HS-5 (cell line): ENCODE measurements at regions not wholly inside any gene's neighbourhood (a gene's known extent, or its start where the extent isn't known, plus 50 kb on each side); places are given as distances from the start of the nearest gene placed in this dataset.
A peak's percentile ranks its signal among the peaks of the same experiment; 100 is the strongest.

Experiments
- DNase-seq: peaks from one replicate; pipeline ENCODE4 v3.0.0-alpha.2; 2012; ENCODE audit warnings: low read depth

DNA sequence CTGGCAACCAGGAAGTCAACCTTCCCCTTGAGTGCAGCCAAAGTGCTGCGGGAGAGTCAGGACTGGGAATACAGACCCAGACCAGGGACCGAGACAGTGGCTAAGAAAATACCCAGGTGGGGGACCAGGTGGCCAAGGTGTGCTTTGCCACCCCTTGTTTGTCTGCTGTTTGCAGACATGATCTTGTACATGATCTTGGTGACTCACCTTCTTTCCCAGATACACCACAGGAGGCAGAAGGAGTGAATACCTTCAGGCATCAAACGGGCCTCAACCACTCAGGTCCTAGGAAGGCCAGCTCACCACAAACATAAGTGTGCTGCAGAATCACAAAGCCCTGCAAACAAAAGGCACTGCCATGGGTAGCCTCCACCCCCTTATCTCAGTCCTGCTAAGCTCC is 62.0 kb downstream of the CNGA2 start:
- DNase-seq: no peak

DNA sequence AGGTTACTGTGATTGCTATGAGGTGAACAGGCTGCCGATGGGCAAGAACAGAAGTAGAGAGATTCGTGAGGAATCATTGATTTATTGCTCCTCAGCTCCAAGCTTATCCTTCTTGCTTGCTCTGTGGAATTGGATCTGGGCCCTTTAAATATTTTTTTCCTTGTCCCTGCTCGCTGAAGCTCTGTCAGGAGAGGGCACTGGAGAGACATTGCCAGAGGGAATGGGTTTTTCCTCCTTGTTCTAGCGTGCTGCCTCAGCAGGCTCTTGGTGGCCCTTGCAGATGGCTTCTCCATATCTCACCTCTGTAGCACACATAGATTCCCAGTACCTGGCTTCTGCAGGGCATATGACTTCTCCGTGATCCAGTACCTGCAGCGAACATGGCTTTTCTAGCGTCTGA is 67.4 kb downstream of the CNGA2 start:
- DNase-seq: no peak

DNA sequence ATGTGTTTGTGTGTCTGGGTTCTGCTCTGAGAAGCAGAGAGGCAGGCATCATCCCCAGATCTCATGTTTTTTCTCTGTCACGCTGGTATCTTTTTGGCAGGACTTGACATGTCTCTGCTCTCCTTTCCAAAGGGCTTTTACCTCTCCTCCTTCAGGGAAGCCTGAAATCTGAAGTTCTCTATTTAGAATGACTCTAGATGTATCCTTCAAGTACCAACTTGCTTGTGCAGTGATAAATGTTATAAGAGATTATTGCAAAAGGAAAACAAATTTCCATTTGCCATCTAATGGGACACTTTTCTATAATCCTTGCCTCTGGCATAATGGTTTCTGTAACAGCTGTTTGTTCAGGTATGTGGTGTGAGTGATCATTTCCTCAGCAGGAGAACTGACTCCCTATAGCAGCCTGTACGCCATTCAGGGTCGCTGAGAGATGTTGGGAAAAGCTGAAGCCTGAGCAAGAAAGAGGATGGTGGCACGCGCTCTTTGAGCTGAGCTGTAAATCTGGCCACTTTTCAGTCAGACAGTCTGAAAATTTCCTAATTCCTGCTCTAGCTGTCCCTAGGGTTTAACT is 72.5 kb downstream of the CNGA2 start:
- no peak for DNase-seq

DNA sequence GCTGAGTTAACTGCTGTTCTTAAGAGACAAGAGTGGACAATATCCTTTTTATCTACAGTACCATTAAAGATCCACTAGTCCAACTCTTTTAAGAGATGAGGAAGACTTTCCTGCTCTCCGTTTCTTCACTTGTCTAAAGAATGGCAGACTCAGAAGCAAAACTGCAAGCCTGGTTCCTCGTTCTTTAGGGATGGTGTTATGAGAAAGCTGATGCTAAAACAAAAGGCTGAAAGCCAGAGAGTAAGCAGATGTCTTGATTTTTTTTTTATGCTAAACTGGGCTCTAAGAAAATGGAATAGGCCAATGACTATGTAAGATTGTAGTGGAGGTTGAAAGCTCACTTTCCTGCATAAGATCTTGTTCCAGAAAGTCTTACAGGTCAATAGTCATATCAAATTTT is 78.1 kb downstream of the CNGA2 start:
- no peak for DNase-seq

DNA sequence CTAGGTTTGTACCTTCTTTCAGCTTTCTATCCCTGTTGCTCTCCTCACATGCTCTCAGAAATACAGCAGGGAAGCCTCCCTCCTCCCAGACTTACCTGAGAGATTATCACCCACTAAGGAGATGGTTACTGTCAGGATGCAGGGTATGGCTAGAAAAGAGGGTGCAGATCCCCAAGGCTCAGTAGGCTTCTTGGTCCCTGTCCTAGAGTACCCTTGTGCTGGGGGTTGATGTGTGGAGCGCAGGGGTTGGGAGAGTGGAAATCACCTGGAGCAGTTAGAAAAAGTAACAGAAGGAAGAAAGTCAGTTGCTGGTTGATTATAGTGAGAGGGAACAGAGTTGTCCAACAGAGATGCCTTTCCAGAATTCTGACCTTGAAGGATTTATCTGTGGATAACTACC is 80.2 kb downstream of the CNGA2 start:
- no peak for DNase-seq

DNA sequence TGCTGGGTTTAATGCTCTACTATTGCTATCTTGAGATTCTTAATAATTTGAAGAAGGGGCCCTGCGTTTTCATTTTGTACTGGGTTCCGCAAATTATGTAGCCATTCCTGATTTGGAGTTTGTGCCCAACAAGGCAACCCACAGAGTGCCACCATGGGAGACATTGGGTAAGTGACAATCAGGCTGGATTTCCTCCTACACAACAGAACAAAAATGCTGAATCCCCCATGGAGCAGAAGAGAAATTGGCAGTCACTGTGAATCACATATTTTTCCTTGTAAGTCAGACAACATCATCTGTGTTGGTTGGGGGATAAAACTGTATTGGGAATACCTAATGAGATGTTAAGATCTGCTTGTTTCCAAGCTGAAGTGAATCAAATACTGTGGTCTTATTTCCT is 80.9 kb downstream of the CNGA2 start:
- DNase-seq: no peak

DNA sequence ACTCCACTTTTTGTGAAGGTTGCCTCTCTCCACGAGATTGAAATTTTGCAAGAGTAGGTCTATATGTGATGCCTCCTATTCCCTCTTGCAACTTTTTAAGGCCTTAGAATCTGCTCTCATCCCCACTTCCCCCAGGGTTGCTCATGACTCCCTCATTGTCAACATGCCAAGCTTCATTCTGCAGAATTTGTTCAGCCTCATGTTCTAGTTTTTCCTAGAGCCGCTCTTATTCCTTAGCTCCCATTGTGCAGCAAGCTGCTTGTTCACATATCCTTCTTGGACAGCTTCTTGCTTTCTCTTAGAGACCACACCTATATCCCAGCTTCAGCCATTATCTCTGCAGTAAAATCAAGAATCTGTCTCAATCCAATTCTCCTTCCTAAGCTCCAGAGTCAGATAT is 82.4 kb downstream of the CNGA2 start:
- no peak for DNase-seq

DNA sequence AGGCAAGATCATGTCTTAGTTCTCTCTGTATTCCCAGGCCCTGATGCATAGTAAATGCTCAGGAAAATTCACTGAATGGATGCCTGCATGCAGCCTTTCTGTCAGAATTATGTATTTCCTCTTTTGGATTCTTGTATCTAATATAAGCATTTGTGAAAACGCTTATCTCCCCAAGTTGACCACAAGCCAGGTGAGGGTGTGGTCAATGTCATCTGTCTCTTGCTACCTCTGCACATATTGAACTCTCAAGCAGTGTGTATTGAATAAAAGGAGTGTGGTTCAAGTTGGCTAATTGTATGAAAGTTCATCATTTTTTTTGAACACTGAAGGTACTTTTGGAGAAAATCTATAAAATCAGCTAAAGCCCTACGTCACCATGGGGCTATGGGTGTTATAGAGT is 84.3 kb downstream of the CNGA2 start:
- no peak for DNase-seq

DNA sequence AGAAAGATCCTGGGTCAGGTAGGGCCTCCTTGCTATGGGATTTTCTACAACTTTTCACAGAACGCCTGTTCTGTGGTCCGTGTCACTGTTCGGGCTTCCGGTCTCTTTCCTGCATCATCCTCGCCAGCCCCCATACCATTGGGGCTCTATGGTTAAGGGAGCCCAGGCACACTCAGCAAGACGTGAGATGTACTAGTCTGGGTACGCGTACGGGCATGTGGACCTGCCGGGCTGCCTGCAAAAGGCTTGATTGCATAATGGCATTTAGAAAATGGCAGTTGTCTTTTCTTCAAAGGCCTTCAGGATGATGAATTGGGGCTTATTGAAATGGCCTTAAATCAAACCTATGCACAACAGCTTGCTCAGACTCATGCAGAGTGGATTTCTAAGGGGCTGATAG is 86.7 kb downstream of the CNGA2 start:
- no peak for DNase-seq

DNA sequence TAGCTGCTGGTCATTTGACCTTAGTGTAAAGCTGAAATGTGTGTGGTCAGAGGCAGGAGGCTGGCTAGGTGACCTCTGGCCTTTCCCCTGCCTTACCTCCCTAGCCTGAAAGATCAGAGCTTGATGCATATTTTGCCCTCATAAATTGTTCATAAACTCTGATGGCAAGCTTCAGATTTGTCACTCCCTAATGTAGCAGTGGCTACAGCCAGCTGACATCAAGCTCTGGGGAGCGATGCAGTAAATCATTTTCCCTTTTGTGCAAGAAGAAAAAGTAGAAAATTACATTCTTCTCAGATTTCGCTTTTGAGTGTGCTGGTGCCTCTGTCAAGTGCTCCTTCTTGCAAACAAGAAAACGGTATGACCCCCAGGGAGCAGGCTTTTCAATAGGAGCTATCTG is 87.7 kb upstream of the MAGEA4 start:
- DNase-seq: no peak

DNA sequence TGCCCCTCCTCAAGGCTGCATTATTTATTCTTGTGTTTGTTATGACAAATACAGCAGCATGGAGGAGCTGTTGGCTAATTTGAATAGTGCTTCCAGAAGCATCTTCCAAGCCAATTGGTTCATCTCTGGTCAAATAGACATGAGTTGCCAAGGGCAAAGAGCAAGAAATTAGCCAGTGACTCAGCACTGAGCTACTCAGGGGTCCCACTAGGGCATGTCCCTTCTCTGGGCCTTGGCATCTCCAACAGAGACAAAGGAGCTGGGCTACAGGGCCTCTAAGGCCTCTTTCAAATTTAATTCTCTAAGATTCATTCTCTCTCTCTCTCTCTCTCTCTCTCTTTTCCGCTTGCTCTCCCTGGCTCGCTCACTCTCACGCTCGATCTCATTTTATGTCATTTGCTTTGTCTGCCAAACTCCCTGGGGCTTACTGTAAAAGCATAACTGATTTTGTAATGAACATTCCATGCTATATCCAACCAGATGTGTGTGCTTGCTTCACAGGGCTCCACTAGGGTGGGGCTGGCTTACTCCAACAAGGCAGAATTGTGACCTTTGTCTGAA is 86.7 kb upstream of the MAGEA4 start:
- peak; percentile 60 for DNase-seq

DNA sequence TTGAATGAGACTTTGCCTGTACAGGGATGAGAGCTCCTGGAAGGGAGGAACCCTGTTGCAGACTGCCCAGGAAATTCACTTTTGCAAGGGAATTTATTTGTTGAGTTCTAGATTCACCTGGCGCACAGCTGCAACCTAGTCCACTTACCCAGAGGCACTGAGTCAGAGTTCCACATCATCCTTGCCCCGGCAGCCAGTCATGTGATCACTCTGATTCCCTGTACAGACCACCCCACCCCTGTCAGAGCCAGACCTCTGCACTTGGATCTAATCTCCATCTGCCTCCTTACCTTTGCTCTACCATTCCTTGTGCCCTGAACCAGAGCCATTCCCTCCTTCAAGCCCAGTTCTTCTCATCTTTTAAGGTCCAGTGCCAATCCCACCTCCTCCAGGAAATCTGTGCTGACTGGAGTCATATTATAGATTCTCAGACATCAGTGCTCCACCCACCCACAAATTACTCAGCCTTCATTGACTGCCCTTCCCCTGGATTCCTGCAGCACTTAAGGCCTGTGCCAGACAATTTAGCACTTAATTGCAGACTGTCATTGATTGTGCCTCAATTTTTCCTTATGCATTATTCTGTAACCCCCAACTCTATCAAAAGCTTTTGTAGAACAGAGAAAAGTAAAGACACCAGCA is 84.1 kb upstream of the MAGEA4 start:
- no peak for DNase-seq

DNA sequence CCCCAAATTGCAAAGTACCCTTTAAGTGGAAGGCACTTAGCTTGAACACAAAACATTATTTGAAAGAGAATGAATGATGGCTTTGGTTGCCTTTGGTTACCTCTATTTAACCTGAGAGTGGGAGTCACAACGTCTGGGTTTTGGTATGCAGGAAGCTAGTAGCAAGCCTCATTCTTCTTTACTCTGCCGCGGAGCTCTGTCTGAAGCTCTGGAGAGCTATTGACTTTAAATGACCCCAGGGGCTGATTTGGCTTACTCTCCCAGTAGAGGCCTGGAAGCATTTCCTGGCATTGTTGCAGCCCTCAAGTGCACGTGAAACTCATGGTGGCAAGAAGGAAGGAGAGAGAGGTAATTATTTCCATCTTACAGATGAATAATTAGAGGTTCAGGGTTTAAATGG is 81.8 kb upstream of the MAGEA4 start:
- DNase-seq: no peak

DNA sequence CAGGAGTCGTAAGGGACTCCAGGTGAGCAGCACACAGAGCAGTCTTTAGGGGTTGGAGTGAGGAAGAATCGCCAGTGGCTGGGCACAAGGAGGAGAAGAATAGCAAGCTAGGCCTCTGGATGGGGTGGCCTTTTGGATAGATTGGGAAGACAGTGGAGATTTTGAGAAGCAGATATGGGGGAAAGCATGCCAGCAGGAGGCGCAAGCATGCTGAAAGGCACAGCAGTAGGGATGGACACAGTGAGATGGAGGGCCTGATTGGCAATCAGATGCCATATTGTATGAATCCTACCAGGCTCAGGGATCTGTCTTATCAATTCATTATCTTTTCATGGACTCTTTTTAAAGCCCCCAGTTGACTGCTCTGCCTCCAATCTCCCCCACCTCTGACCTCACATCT is 60.4 kb upstream of the MAGEA4 start:
- DNase-seq: no peak

DNA sequence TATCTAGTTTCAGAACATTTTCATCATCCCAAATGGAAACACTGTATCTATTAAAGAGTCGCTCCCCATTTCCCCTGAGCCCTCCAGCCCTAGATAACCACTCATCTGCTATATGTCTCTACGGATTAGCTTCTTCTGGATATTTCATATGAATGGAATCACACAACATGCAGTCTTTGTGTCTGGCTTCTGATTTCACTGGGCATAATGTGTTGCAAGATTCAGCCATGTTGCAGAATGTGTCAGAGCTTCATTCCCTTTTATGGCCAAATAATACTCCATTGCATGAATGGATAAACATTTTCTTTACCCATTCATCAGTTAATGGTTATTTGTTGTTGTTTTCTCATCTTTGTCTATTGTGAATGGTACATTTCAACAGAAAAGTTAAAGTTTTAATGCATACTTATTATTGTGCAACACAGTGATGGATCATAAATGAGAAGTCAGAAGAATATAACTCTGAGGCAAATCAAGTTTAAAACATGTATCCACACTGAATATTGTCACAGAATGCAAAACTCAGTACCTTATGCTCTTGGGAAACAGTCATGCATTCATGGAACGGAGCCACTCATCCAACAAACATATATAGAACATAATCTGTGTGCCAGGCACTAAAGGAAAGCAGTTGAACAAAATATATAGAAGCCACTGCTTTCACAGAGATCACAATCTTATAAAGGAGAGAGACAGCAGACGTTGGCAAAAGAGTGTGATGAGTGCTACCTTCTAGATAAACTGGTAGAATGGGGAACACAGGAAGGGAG is 57.8 kb upstream of the MAGEA4 start:
- no peak for DNase-seq

DNA sequence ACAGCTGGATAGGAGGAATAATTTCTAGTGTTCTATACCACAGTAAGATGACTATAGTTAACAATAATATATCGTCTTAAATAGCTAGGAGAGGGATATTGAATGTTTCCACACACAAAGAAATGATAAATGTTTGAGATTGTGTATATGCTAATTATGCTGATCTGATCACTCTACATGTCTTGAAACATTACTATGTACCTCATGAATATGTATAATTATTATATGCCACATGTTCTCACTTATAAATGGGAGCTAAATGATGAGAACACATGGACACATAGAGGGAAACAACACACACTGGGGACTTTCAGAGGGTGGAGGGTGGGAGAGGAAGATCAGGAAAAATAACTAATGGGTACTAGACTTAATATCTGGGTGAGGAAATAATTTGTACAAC is 53.2 kb upstream of the MAGEA4 start:
- no peak for DNase-seq

DNA sequence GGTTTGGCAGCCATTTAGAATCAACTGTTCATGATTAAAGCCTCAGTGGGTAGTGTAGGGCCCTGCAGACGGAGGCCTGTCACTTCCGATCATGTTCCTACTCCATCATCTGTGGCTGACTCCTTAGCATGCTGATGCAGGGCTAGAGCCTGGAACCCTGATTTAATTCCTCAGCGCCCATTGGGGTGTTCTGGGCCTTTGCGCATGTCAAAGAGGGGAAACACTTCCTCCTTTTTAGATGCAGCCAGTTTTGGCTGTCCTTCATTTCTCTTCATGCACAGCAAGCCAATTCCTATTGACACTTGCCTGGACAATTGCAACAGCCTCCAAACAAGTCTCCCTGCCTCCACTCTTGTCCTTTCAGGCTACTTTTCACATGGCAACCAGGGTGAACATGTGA is 51.9 kb upstream of the MAGEA4 start:
- no peak for DNase-seq
